Keratinocyte (primary cell): ENCODE measurements at regions not wholly inside any gene's neighbourhood (a gene's known extent, or its start where the extent isn't known, plus 50 kb on each side); places are given as distances from the start of the nearest gene placed in this dataset.

Experiments
- DNase-seq: peaks from one replicate; pipeline ENCODE4 v3.0.0-alpha.2; 2011; ENCODE audit warnings: low read depth, missing footprints, low spot score
- FAIRE-seq: peaks from 2 replicates; lab custom pipeline; 2011; peaks lifted over from hg19 to GRCh38; lab: Jason Lieb, UNC
- H2AFZ ChIP-seq: 2 replicates; pipeline ENCODE4 v1.6.0; 2012; ENCODE audit warnings: low read length, control low read depth, inconsistent platforms; ENCODE audit not compliant: control insufficient read depth
- H3K27ac ChIP-seq: 2 replicates; pipeline ENCODE4 v1.5.1; 2011; ENCODE audit warnings: low read length; ENCODE audit not compliant: control insufficient read depth, insufficient read depth
- H3K27me3 ChIP-seq: 3 replicates; pipeline ENCODE4 v1.6.0; 2011; ENCODE audit warnings: low read length; ENCODE audit not compliant: control insufficient read depth, insufficient read depth; ENCODE audit errors: extremely low read depth
- H3K36me3 ChIP-seq, 2 experiments: 2 replicates in 1 of 2; 3 replicates in 1 of 2; pipeline ENCODE4 v1.5.1; 2011; ENCODE audit warnings: low read length in 2 of 2, mild to moderate bottlenecking in 1 of 2; ENCODE audit not compliant: control insufficient read depth in 2 of 2, insufficient read depth in 2 of 2; ENCODE audit errors: extremely low read depth in 1 of 2
- H3K4me1 ChIP-seq: 3 replicates; pipeline ENCODE4 v1.5.1; 2011; ENCODE audit warnings: low read length; ENCODE audit not compliant: control insufficient read depth, insufficient read depth; ENCODE audit errors: extremely low read depth
- H3K4me2 ChIP-seq: 3 replicates; pipeline ENCODE4 v1.6.0; 2011; ENCODE audit warnings: low read depth, low read length; ENCODE audit not compliant: control insufficient read depth, insufficient read depth; ENCODE audit errors: extremely low read depth
- H3K4me3 ChIP-seq, 3 experiments: fragments of 200-600 bp in 1 of 3; sonication (generic) in 1 of 3; 2 replicates in 2 of 3; 3 replicates in 1 of 3; pipeline ENCODE4 v1.5.1; 2011 to 2016; ENCODE audit warnings: low read length in 3 of 3, mild to moderate bottlenecking in 3 of 3, control low read depth in 2 of 3, inconsistent platforms in 1 of 3, low read depth in 1 of 3, mixed read lengths in 1 of 3, mixed run types in 1 of 3, moderate library complexity in 1 of 3; ENCODE audit not compliant: control insufficient read depth in 2 of 3, insufficient read depth in 2 of 3; ENCODE audit errors: extremely low read depth in 1 of 3
- H3K79me2 ChIP-seq: 2 replicates; pipeline ENCODE4 v1.6.0; 2012; ENCODE audit warnings: low read length; ENCODE audit not compliant: control insufficient read depth, insufficient read depth
- H3K9ac ChIP-seq: 3 replicates; pipeline ENCODE4 v1.6.0; 2011; ENCODE audit warnings: low read length; ENCODE audit not compliant: control insufficient read depth, insufficient read depth; ENCODE audit errors: extremely low read depth
- H3K9me1 ChIP-seq: 3 replicates; pipeline ENCODE4 v1.6.0; 2011; ENCODE audit warnings: low read length; ENCODE audit not compliant: control insufficient read depth, insufficient read depth; ENCODE audit errors: extremely low read depth
- H3K9me3 ChIP-seq: 2 replicates; pipeline ENCODE4 v1.5.1; 2012; ENCODE audit warnings: low read depth, low read length; ENCODE audit not compliant: control insufficient read depth
- H4K20me1 ChIP-seq: 3 replicates; pipeline ENCODE4 v1.6.0; 2011; ENCODE audit warnings: low read length; ENCODE audit not compliant: control insufficient read depth, insufficient read depth; ENCODE audit errors: extremely low read depth
- EZH2 ChIP-seq: IDR thresholded peaks from one replicate; pipeline ENCODE4 v1.6.1; 2012; ENCODE audit warnings: inconsistent platforms, mild to moderate bottlenecking, low read length, moderate library complexity
- dilution Hi-C: fragments of 300-500 bp; cut with MboI; formaldehyde crosslinking; loops from one replicate; pipeline ENCODE4 v1.7.0; 2020; ENCODE audit warnings: low sequenced_read_pairs; ENCODE audit not compliant: extremely low pct_ligation_motif_present
- TF ChIP-seq, protein P1 (sequence below), 3 experiments: IDR thresholded peaks in 1 of 3; conservative IDR thresholded peaks in 1 of 3; optimal IDR thresholded peaks in 1 of 3; 2 replicates in 2 of 3; 3 replicates in 1 of 3; pipeline versions ENCODE3 to v1.5.1; 2011; ENCODE audit warnings: low read length in 3 of 3, mild to moderate bottlenecking in 3 of 3, moderate library complexity in 2 of 3, control low read depth in 1 of 3, inconsistent platforms in 1 of 3; ENCODE audit not compliant: insufficient read depth in 2 of 3; ENCODE audit errors: extremely low read depth in 1 of 3

DNA sequence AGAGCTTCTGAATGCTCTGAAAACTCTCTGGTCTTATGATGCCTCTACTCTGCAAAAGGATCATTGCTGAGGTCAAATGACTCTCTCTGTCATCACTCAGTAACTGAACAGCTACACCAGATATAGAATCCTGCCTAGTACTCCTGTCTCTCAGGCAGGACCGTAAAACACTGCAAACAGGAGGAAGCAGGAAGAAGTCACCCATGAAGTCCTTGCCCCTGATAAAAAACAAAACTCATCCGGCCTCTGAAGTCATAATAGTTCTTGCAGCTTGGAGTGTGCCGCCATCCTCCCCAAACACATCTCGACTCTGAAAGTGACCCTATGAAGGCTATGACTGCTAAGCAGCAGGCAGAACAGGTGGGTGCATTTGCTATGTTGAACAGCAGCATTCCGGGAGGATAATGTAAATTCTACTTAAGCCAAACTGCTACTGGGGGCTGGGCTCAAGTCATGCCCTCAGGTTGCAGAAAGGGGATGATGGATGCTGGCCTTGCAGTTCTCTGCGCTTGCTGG lies 81.9 kb upstream of the FAM169A start:
- no peaks in the 10 kb centered on the region for H3K9me1 ChIP-seq
- H3K4me1 ChIP-seq: peaks cover 11% of the 10 kb centered on the region
- H3K79me2 ChIP-seq: no peaks in the 10 kb centered on the region
- no peak for TF ChIP-seq EZH2
- TF ChIP-seq, protein P1, sequence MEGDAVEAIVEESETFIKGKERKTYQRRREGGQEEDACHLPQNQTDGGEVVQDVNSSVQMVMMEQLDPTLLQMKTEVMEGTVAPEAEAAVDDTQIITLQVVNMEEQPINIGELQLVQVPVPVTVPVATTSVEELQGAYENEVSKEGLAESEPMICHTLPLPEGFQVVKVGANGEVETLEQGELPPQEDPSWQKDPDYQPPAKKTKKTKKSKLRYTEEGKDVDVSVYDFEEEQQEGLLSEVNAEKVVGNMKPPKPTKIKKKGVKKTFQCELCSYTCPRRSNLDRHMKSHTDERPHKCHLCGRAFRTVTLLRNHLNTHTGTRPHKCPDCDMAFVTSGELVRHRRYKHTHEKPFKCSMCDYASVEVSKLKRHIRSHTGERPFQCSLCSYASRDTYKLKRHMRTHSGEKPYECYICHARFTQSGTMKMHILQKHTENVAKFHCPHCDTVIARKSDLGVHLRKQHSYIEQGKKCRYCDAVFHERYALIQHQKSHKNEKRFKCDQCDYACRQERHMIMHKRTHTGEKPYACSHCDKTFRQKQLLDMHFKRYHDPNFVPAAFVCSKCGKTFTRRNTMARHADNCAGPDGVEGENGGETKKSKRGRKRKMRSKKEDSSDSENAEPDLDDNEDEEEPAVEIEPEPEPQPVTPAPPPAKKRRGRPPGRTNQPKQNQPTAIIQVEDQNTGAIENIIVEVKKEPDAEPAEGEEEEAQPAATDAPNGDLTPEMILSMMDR (optimal IDR thresholded peaks at IDR 0.05 in 1 of 3, IDR thresholded peaks at IDR 0.05 in 1 of 3, conservative IDR thresholded peaks at IDR 0.05 in 1 of 3; ENCODE audit: extremely low read depth in 1 of 3, insufficient read depth in 2 of 3, low read length in 3 of 3): no peak
- dilution Hi-C loops: no loop called here
- H3K9me3 ChIP-seq: no peaks in the 10 kb centered on the region
- no peaks in the 10 kb centered on the region for H3K36me3 ChIP-seq
- DNase-seq (no peak), FAIRE-seq (no peak)
- no peak overlapping the region for H2AFZ ChIP-seq
- no peak overlapping the region for H3K4me2 ChIP-seq
- H3K4me3 ChIP-seq: no peak overlapping the region
- no peak overlapping the region for H3K9ac ChIP-seq
- H3K27ac ChIP-seq: no peak overlapping the region
- no peaks in the 10 kb centered on the region for H4K20me1 ChIP-seq
- no peaks in the 10 kb centered on the region for H3K27me3 ChIP-seq

DNA sequence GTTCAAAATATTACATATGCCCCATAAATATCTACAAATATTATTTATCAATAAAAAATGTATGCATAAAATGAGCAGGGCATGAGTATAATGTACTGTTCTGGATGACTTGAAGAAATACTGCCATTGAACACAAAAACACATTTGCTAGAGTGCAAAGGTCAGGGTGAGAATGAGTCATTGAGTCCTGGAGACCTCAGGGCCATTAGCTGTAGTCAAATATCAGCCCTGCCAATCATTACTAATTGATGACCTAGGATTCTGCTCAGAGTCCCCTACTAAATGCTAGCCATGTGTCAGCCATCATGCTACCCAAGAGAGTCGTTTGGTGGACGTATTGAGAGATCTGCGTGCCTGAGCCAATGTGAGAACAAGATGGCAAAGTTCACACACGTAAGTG lies 80.3 kb upstream of the FAM169A start:
- Histone ChIP-seq H3K9me1 (no peaks in the 10 kb centered on the region), H3K4me2 (no peak overlapping the region), H3K4me3 (no peak overlapping the region), H3K4me1 (no peaks in the 10 kb centered on the region), H3K79me2 (no peaks in the 10 kb centered on the region), H3K9ac (no peak overlapping the region), H3K27ac (no peak overlapping the region), H3K36me3 (no peaks in the 10 kb centered on the region), H3K27me3 (no peaks in the 10 kb centered on the region), H4K20me1 (no peaks in the 10 kb centered on the region), H3K9me3 (no peaks in the 10 kb centered on the region), H2AFZ (no peak overlapping the region)
- FAIRE-seq (no peak), DNase-seq (no peak)
- dilution Hi-C loops: no loop called here
- no peak for TF ChIP-seq EZH2
- TF ChIP-seq, protein P1 (optimal IDR thresholded peaks at IDR 0.05 in 1 of 3, IDR thresholded peaks at IDR 0.05 in 1 of 3, conservative IDR thresholded peaks at IDR 0.05 in 1 of 3; ENCODE audit: extremely low read depth in 1 of 3, insufficient read depth in 2 of 3, low read length in 3 of 3): no peak
